WI38 (cell line): ENCODE measurements at regions not wholly inside any gene's neighbourhood (a gene's known extent, or its start where the extent isn't known, plus 50 kb on each side); places are given as distances from the start of the nearest gene placed in this dataset.

Experiments
- H3K4me3 ChIP-seq: 2 replicates; pipeline ENCODE4 v1.5.1; 2011; ENCODE audit warnings: low read depth, mild to moderate bottlenecking, control low read depth, low read length
- CTCF ChIP-seq: IDR thresholded peaks from 2 replicates; pipeline ENCODE4 v1.5.1; 2012; ENCODE audit warnings: low read depth, mild to moderate bottlenecking, control low read depth, low read length

GRCh38 chr13:103275722-103276121 is 209.5 kb upstream of the SLC10A2 start:
- TF ChIP-seq CTCF, result no peak
- no peak overlapping the region for H3K4me3 ChIP-seq

DNA sequence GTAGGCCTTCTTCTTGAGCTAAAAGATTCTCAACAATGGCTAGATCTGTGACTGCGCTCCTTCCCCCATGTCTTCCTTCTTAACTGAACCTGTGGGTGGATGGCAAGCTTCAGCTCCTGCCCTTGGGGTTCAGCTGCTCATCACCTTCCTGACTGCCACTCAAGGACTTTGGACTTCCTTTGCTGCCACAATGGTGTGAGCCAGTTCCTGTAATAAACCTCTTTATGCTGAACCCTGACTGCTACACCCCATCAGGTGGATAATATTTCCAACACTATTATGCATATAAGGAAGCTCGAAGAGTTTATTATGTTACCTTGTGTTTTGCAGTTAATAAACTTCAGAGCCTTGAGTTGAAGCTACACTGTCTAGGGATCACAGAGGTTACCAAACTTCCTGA is 208.9 kb upstream of the SLC10A2 start:
- TF ChIP-seq CTCF, result no peak
- H3K4me3 ChIP-seq, result no peak overlapping the region

GRCh38 chr13:103273825-103274224 is 207.6 kb upstream of the SLC10A2 start:
- H3K4me3 ChIP-seq, result no peak overlapping the region
- no peak for TF ChIP-seq CTCF

GRCh38 chr13:103272770-103273169 is 206.6 kb upstream of the SLC10A2 start:
- no peak for TF ChIP-seq CTCF
- H3K4me3 ChIP-seq, result no peak overlapping the region

GRCh38 chr13:103263448-103263847 is 197.2 kb upstream of the SLC10A2 start:
- no peak for TF ChIP-seq CTCF
- no peak overlapping the region for H3K4me3 ChIP-seq

DNA sequence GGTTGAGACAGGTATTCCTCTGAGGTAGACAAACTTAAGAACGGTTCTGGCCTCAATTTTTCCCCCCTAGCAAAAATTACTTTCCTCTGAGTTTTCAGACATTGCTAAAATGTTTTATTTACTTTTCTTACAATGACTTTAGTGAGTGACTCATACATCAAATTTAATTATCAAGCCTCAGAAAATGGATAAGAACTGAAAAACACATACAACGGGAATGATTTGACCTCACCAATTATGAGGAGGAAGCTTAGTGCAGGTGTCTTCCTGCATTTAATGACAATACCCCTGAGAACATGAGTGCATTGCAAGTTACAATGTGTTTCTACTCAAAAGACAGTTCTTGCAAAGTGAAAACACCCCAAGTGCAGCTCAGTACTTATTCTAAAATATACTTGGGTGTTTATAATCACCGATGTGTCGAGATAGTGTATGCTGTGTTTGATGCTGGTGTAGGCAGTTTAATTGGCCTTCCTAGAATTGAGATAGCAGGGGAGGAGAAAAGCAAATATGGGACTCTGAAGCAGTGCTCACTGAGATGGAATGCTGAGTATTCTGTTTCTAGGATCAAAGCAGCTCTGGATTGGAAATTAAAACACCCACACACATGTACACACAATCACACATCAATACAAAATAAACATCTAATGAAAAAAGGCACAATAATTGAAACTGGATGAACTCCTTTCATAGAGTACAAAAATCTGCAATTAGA is 189.5 kb upstream of the SLC10A2 start:
- no peak for TF ChIP-seq CTCF
- H3K4me3 ChIP-seq, result no peak overlapping the region

- no peak for TF ChIP-seq CTCF
- H3K4me3 ChIP-seq, result no peak overlapping the region
Observed at GRCh38 chr13:103250071-103250470, 183.9 kb upstream of the SLC10A2 start.
